H1 (cell line): ENCODE measurements at regions not wholly inside any gene's neighbourhood (a gene's known extent, or its start where the extent isn't known, plus 50 kb on each side); places are given as distances from the start of the nearest gene placed in this dataset.

ENCODE experiments used
- BACH1 ChIP-seq: IDR thresholded peaks from 2 replicates; pipeline ENCODE4 v1.6.1; 2012; ENCODE audit warnings: low read length, improper control_type of control experiment
- CBX8 ChIP-seq: fragments of 300-800, 300-1000 bp; sonication (generic); IDR thresholded peaks from 2 replicates; pipeline ENCODE4 v1.7.1; 2016; ENCODE audit warnings: low read depth, low read length, borderline replicate concordance
- CHD2 ChIP-seq: IDR thresholded peaks from 2 replicates; pipeline ENCODE4 v1.6.1; 2012; ENCODE audit warnings: low read length, improper control_type of control experiment
- CHD7 ChIP-seq: fragments of 300-600 bp; sonication (generic); IDR thresholded peaks from 2 replicates; pipeline ENCODE4 v1.7.1; 2012; ENCODE audit warnings: low read length, moderate library complexity, mild to moderate bottlenecking, inconsistent platforms; ENCODE audit not compliant: insufficient replicate concordance
- CREB1 ChIP-seq: IDR thresholded peaks from 2 replicates; pipeline ENCODE4 v1.6.1; 2012; ENCODE audit warnings: inconsistent platforms
- GTF2F1 ChIP-seq: IDR thresholded peaks from 2 replicates; pipeline ENCODE4 v1.6.1; 2012; ENCODE audit warnings: low read depth, low read length, improper control_type of control experiment, borderline replicate concordance
- JUN ChIP-seq: IDR thresholded peaks from 2 replicates; pipeline ENCODE4 v1.6.1; 2011; ENCODE audit warnings: low read depth, mild to moderate bottlenecking, improper control_type of control experiment, low read length
- JUND ChIP-seq: IDR thresholded peaks from 2 replicates; pipeline ENCODE4 v1.6.1; 2011; ENCODE audit warnings: mild to moderate bottlenecking, improper control_type of control experiment, low read length
- NRF1 ChIP-seq: IDR thresholded peaks from 2 replicates; pipeline ENCODE4 v1.6.1; 2011; ENCODE audit warnings: mild to moderate bottlenecking, low read depth, low read length, improper control_type of control experiment
- POLR2A ChIP-seq, 2 experiments: IDR thresholded peaks; 1 replicate in 1 of 2; 2 replicates in 1 of 2; pipeline ENCODE4 v1.6.1; 2011; ENCODE audit warnings: low read depth in 2 of 2, low read length in 2 of 2, mild to moderate bottlenecking in 2 of 2; ENCODE audit errors: control extremely low read depth in 1 of 2
- SIX5 ChIP-seq: IDR thresholded peaks from 2 replicates; pipeline ENCODE4 v1.6.1; 2011; ENCODE audit warnings: mild to moderate bottlenecking, low read depth, low read length
- TAF1 ChIP-seq: IDR thresholded peaks from 2 replicates; pipeline ENCODE4 v1.6.1; 2011; ENCODE audit warnings: mild to moderate bottlenecking, low read depth, low read length
- TBP ChIP-seq: IDR thresholded peaks from 2 replicates; pipeline ENCODE4 v1.6.1; 2011; ENCODE audit warnings: low read depth, low read length, improper control_type of control experiment

GRCh38 chrX:146614663-146615478, 194.7 kb upstream of the CXorf51B start (continued):
- TF ChIP-seq CHD7: no peak
- TF ChIP-seq JUN: no peak
- TF ChIP-seq POLR2A (IDR thresholded peaks at IDR 0.05; ENCODE audit: control extremely low read depth in 1 of 2, low read depth in 2 of 2, low read length in 2 of 2): no peak
- no peak for TF ChIP-seq CREB1
- TF ChIP-seq TBP: no peak
- TF ChIP-seq SIX5: no peak
- TF ChIP-seq NRF1: no peak
- no peak for TF ChIP-seq BACH1
- TF ChIP-seq CHD2: no peak
- no peak for TF ChIP-seq JUND
- no peak for TF ChIP-seq GTF2F1
- no peak for TF ChIP-seq CBX8
- no peak for TF ChIP-seq TAF1
